Heart right ventricle (tissue), 16 donors: ENCODE measurements at regions not wholly inside any gene's neighbourhood (a gene's known extent, or its start where the extent isn't known, plus 50 kb on each side); places are given as distances from the start of the nearest gene placed in this dataset.

ENCODE experiments used
- ATAC-seq, 8 donors: fragments of 200-7000 bp; cut with Tn5 transposase; one replicate each; pipeline ENCODE4 v1.9.1; 2020; ENCODE audit warnings: mild to moderate bottlenecking in 8 of 8, moderate library complexity in 8 of 8, moderate number of reproducible peaks in 1 of 8
- DNase-seq, 2 donors: peaks; one replicate each; pipeline ENCODE4 v3.0.0-alpha.2; 2020
- H3K27ac ChIP-seq, 10 donors: fragments of 200-600 bp; sonication (generic) in 2 of 10; one replicate each; pipeline versions ENCODE4 v1.5.0 to v1.8.0; 2020 to 2022; ENCODE audit warnings: mild to moderate bottlenecking in 3 of 10
- H3K27me3 ChIP-seq, 7 donors: fragments of 200-600 bp; one replicate each; pipeline ENCODE4 v1.8.0; 2021 to 2022; ENCODE audit warnings: mild to moderate bottlenecking in 2 of 7
- H3K36me3 ChIP-seq, 9 donors: fragments of 200-600 bp; sonication (generic) in 1 of 9; one replicate each; pipeline versions ENCODE4 v1.5.0 to v1.8.0; 2020 to 2022; ENCODE audit warnings: mild to moderate bottlenecking in 2 of 9
- H3K4me1 ChIP-seq, 9 donors: fragments of 200-600 bp; sonication (generic) in 1 of 9; one replicate each; pipeline versions ENCODE4 v1.5.0 to v1.8.0; 2020 to 2022; ENCODE audit warnings: mild to moderate bottlenecking in 4 of 9
- H3K4me3 ChIP-seq, 10 donors: fragments of 200-600 bp; sonication (generic) in 2 of 10; one replicate each; pipeline versions ENCODE4 v1.5.0 to v1.8.0; 2020 to 2022; ENCODE audit warnings: mild to moderate bottlenecking in 7 of 10, moderate library complexity in 2 of 10
- H3K9me3 ChIP-seq, 11 donors: fragments of 200-600 bp in 10 of 11; sonication (generic) in 2 of 11; one replicate each; pipeline versions ENCODE4 v1.5.0 to v1.8.0; 2013 to 2022; ENCODE audit warnings: mild to moderate bottlenecking in 2 of 11, control low read depth in 1 of 11, moderate library complexity in 1 of 11
- WGBS, 2 donors: extraction: QIAGEN DNeasy Blood & Tissue Kit; methylation state at CpG; one replicate each; pipeline ENCODE4 v1.1.7; 2013; ENCODE audit warnings: inconsistent platforms in 1 of 2; 5-methylcytosine and 5-hydroxymethylcytosine counted together
- intact Hi-C, 10 donors: fragments of 100-400 bp; cut with DNase I; formaldehyde crosslinking; loops; one replicate each; pipeline versions ENCODE4 v1.11.1 to v1.14.2; 2022
- TF ChIP-seq, protein P1 (sequence below), 9 donors: fragments of 200-600 bp; sonication (generic) in 2 of 9; IDR thresholded peaks; one replicate each; pipeline versions ENCODE4 v1.5.0 to v1.8.0; 2021 to 2022; ENCODE audit warnings: antibody characterized with exemption in 9 of 9, mild to moderate bottlenecking in 5 of 9, moderate library complexity in 1 of 9
- donor health status: Arrhythmogenic right ventricular cardiomyopathy.
- donor health status: ischemic (EF 13 %, LVEDD 7.1; RV severe dilation, severe dysfunction).
- donor health status: healthy with polysubstance abuse.
- donor health status: DM: no; HTN: yes; CAD: no.
- donor health status: DM: no; HTN: no; CAD: no.
- donor health status: ischemic (EF 25% LVEDD 6.9; RV normal size, moderate dysfunction).
- donor health status: ischemic (EF 25% LVEDD 5.7; RV mildly dilated, moderate dysfunction).
- donor health status: healthy.
- donor health status: DM: yes; HTN: yes; CAD: no.
- donor health status: Ischemic cardiomyopathy.
- donor health status: ischemic (EF 35%, LVEDD 5.7; RV mildly dilated, moderate dysfunction).
- donor health status: nonischemic (EF 11% LVEDD 7.7; RV severe dilation, severe dysfunction).
- donor health status: DM: yes; HTN: yes; CAD: no.
- donor health status: PGD.
- donor health status: ischemic (EF 29% LVEDD 5.4; RV normal size, mild dysfunction).
- donor health status: nonischemic (EF 23%, LVEDD 6.1; RV moderate dilation, normal function).

DNA sequence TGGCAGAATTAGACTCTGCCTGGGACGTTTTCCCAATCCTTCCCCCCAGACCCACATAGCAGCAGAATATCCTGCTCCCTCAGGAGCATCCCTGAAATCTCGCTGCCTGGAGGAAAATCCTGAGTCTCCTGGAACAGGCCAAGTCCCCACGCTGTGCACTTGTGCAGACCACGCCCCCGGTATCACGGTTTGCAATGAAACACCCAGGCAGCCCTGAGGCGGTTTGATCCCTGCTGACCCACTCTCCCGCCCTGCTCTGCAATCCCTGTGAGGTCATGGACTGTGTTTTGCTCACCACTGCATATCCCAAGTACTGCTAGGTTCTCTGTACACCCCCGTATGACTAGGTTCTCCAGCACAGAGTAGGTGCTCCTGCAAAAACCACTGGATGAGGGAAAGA, 411.8 kb upstream of the MGMT start:
- Histone ChIP-seq H3K4me3 (no peak overlapping the region), H3K4me1 (peaks cover 0 to 10% (median 0%) of the 10 kb centered on the region in 9 donors), H3K27ac (no peak overlapping the region), H3K36me3 (no peaks in the 10 kb centered on the region), H3K9me3 (no peaks in the 10 kb centered on the region), H3K27me3 (peaks cover 0 to 4% (median 0%) of the 10 kb centered on the region in 7 donors)
- DNase-seq = no peak
- TF ChIP-seq, protein P1, sequence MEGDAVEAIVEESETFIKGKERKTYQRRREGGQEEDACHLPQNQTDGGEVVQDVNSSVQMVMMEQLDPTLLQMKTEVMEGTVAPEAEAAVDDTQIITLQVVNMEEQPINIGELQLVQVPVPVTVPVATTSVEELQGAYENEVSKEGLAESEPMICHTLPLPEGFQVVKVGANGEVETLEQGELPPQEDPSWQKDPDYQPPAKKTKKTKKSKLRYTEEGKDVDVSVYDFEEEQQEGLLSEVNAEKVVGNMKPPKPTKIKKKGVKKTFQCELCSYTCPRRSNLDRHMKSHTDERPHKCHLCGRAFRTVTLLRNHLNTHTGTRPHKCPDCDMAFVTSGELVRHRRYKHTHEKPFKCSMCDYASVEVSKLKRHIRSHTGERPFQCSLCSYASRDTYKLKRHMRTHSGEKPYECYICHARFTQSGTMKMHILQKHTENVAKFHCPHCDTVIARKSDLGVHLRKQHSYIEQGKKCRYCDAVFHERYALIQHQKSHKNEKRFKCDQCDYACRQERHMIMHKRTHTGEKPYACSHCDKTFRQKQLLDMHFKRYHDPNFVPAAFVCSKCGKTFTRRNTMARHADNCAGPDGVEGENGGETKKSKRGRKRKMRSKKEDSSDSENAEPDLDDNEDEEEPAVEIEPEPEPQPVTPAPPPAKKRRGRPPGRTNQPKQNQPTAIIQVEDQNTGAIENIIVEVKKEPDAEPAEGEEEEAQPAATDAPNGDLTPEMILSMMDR (IDR thresholded peaks at IDR 0.05) = no peak
- intact Hi-C loops = loop anchor here in 1 of 10 donors (10.0 kb wide), 1 partner anchor 430 kb away; no protein-coding TSS in a partner anchor
- no peak for ATAC-seq
- whole genome bisulfite sequencing, 2 donors = 77 to 84% methylated on average over 9 of the region's 9 CpGs

DNA sequence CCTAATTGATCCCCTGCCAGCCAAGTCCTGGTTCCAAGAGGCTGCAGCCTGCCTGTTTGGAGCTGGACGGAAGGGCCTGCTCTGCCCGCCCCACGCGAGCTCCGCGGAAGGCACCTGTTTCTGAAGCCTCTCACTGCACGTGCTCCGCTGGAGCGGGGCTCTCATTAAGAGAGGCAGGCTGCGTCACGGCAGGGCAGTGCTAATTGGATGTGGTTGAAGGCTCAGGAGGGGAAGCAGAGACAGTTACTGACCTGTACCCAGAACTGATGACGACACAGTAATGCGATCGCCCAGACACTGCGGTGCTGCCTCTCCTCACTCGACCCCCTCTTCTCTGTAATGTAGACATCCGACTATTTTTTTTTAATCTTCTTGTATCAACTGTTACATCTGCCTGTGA, 411.1 kb upstream of the MGMT start:
- intact Hi-C loops = loop anchor here in 1 of 10 donors (10.0 kb wide), 1 partner anchor 429 kb away; no protein-coding TSS in a partner anchor
- Histone ChIP-seq H3K4me3 (no peak overlapping the region), H3K4me1 (peaks cover 0 to 10% (median 0%) of the 10 kb centered on the region in 9 donors), H3K36me3 (no peaks in the 10 kb centered on the region), H3K9me3 (no peaks in the 10 kb centered on the region), H3K27me3 (peaks cover 0 to 4% (median 0%) of the 10 kb centered on the region in 7 donors), H3K27ac (no peak overlapping the region)
- WGBS, 2 donors = 75 to 83% methylated on average over 17 of the region's 17 CpGs
- ATAC-seq (no peak), DNase-seq (no peak)
- TF ChIP-seq, protein P1 (IDR thresholded peaks at IDR 0.05) = no peak

DNA sequence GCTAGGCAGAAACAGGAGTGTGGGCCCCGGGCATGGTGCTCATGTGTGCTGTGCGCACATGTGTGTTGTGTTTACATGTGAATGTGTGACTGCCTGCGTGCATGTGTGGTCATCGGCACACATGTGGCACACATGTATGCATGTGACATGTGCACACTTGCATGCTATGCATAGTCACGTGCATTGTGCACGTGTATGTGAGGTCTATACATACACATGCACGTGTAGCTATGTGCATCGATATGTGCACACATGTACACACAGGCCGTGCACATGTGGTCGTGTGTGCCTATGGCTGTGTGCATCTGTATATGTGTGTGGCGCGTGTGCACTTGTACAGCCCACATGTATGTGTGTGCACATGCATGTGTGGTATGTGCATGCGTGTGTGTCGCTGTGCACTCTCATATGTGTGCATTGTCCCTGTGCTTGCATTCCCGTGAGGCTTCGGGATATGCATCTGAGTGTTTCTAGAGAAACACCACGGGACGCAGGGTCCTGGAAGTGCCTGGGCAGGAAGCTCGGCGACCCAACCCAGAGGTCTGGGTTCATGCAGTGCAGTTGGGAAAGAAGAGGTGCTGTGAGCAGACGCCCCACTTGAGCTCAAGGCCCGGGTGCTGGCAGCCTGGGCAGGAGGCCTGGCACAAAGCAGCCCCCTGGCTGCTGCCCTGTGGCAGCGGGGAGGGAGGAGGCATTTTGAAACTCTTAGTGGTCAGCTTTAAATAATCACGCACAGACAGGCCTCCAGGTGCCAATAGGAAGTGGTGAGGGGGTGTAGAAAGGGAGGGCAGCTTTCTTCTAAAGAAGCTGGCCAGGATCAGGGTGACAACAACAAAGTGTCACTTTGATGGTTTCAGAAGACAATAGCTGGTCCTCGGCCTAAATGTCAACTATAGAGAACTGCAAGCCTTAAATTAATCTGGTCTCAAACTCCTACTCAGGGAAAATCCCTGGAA, 410.0 kb upstream of the MGMT start:
- Histone ChIP-seq H3K4me1 (peaks cover 0 to 10% (median 0%) of the 10 kb centered on the region in 9 donors), H3K27ac (no peak overlapping the region), H3K4me3 (no peak overlapping the region), H3K27me3 (peaks cover 0 to 4% (median 0%) of the 10 kb centered on the region in 7 donors), H3K36me3 (no peaks in the 10 kb centered on the region), H3K9me3 (no peaks in the 10 kb centered on the region)
- 86 to 89% methylated on average over 25 of the region's 25 CpGs for whole genome bisulfite sequencing, 2 donors
- TF ChIP-seq, protein P1 (IDR thresholded peaks at IDR 0.05) = no peak
- ATAC-seq (peak in 1 of 8 donors; percentile 34), DNase-seq (no peak)
- intact Hi-C loops = loop anchor here in 1 of 10 donors (10.0 kb wide), 1 partner anchor 428 kb away; no protein-coding TSS in a partner anchor

DNA sequence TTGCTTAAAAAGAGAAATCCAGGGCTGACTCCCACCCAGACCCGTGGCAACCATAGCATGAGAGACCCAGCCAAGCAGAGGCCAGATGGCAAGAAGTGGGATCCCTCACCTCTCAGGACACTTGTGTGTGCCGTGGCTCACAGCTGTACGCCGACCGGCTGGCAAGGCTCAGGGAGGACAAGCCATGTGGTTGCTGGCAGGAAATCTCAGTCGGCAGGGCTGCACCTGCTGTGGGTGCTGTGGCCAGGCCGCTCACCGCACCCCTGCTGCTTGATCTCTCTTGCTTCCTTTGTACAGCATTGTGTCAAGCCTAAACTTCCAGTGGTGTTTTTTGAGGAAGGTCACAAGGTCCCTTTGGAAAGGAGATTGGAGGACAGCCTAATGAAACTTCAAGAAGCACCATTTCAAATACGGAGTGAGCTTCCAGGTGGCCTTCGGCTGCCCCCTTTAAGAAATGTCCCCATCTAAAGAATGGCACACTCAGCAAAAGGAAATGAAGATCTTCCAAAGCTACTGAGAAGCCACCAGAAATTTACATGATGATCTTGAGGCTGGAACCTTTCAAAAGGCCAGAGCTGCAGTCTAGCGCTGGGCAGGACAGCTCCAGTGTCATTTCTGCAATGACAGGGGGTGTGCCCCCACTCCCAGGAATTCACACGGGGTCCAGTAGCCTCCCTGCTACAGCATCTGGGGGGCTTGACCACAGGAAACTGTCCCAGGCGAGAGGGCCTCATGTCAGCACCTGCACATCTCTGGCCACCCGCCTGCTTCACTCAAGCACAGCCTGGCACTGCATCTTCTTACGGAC, 409.0 kb upstream of the MGMT start:
- H3K27ac ChIP-seq = no peak overlapping the region
- WGBS, 2 donors = 74 to 78% methylated on average over 15 of the region's 15 CpGs
- ATAC-seq (peak in 1 of 8 donors; percentile 9), DNase-seq (no peak)
- TF ChIP-seq, protein P1 (IDR thresholded peaks at IDR 0.05) = no peak
- intact Hi-C loops = loop anchor here in 1 of 10 donors (10.0 kb wide), 1 partner anchor 427 kb away; no protein-coding TSS in a partner anchor
- peaks cover 0 to 10% (median 0%) of the 10 kb centered on the region in 9 donors for H3K4me1 ChIP-seq
- H3K4me3 ChIP-seq = no peak overlapping the region
- H3K36me3 ChIP-seq = no peaks in the 10 kb centered on the region
- peaks cover 0 to 4% (median 0%) of the 10 kb centered on the region in 7 donors for H3K27me3 ChIP-seq
- no peaks in the 10 kb centered on the region for H3K9me3 ChIP-seq
